A549 (cell line): ENCODE measurements at regions not wholly inside any gene's neighbourhood (a gene's known extent, or its start where the extent isn't known, plus 50 kb on each side); places are given as distances from the start of the nearest gene placed in this dataset.
"Not testable (repeated sequence)": the region's sequence is repeated elsewhere in the genome, so short reads cannot be mapped to it uniquely, and the experiment has no call there.

Source experiments
- CHD4 ChIP-seq: fragments of 200-600 bp; sonication (generic); IDR thresholded peaks from 2 replicates; pipeline ENCODE4 v1.6.1; 2016; ENCODE audit warnings: antibody characterized with exemption, mild to moderate bottlenecking, borderline replicate concordance
- CTCF ChIP-seq: fragments of >200 bp; sonication (Bioruptor Twin); formaldehyde crosslinking; IDR thresholded peaks from 3 replicates; pipeline ENCODE4 v1.5.1; 2016
- FOXS1 ChIP-seq: fragments of 250-450 bp; sonication (Bioruptor Pico); IDR thresholded peaks from 2 replicates; pipeline ENCODE4 v1.5.0; 2020; ENCODE audit warnings: mild to moderate bottlenecking, moderate library complexity
- HES2 ChIP-seq: fragments of >200 bp; sonication (Bioruptor Twin); formaldehyde crosslinking; IDR thresholded peaks from 2 replicates; pipeline ENCODE4 v1.6.1; 2016
- JUN ChIP-seq, 2 experiments: fragments of >200 bp; sonication (Bioruptor Twin); formaldehyde crosslinking; IDR thresholded peaks; 2 replicates in 1 of 2; 3 replicates in 1 of 2; pipeline ENCODE4 v1.6.1; 2016 to 2017
- MAFK ChIP-seq: fragments of 450-650 bp; IDR thresholded peaks from 2 replicates; pipeline ENCODE4 v1.6.1; 2014; ENCODE audit not compliant: partially characterized antibody
- MAX ChIP-seq: IDR thresholded peaks from 2 replicates; pipeline ENCODE4 v1.6.1; 2012
- PHF8 ChIP-seq: fragments of 200-600 bp; sonication (generic); IDR thresholded peaks from 2 replicates; pipeline ENCODE4 v1.6.1; 2016; ENCODE audit warnings: low read depth, mild to moderate bottlenecking, antibody characterized with exemption, moderate library complexity, borderline replicate concordance
- POLR2A ChIP-seq: IDR thresholded peaks from 2 replicates; pipeline ENCODE4 v1.6.1; 2012; ENCODE audit warnings: mild to moderate bottlenecking, low read length
- REST ChIP-seq: fragments of 200-600 bp; sonication (generic); IDR thresholded peaks from 2 replicates; pipeline ENCODE4 v1.6.1; 2016; ENCODE audit warnings: antibody characterized with exemption, mild to moderate bottlenecking, moderate library complexity
- USF2 ChIP-seq: fragments of 450-650 bp; IDR thresholded peaks from 2 replicates; pipeline ENCODE4 v1.6.1; 2014; ENCODE audit warnings: antibody characterized with exemption

- not testable (repeated sequence) for TF ChIP-seq POLR2A; PHF8; MAFK; HES2; CTCF; REST; MAX; USF2; JUN (IDR thresholded peaks at IDR 0.05); FOXS1 (CRISPR knock-in tag); CHD4
Measured at GRCh38 chr2:91517846-91518245, 2826.4 kb downstream of the RPIA start.
